IMR-90 (cell line): ENCODE measurements at regions not wholly inside any gene's neighbourhood (a gene's known extent, or its start where the extent isn't known, plus 50 kb on each side); places are given as distances from the start of the nearest gene placed in this dataset.

Source experiments
- BHLHE40 ChIP-seq: fragments of 150-350 bp; IDR thresholded peaks from 2 replicates; pipeline ENCODE4 v1.6.1; 2016; ENCODE audit warnings: mild to moderate bottlenecking, low read depth, low read length
- CEBPB ChIP-seq: IDR thresholded peaks from 2 replicates; pipeline ENCODE4 v1.6.1; 2012; ENCODE audit warnings: low read depth, low read length, improper control_type of control experiment
- CHD1 ChIP-seq: IDR thresholded peaks from 2 replicates; pipeline ENCODE4 v1.6.1; 2012; ENCODE audit warnings: low read depth, low read length, improper control_type of control experiment
- CTCF ChIP-seq: conservative IDR thresholded peaks from 2 replicates; pipeline ENCODE4 v1.5.1; 2012; ENCODE audit warnings: mild to moderate bottlenecking, low read depth, low read length, improper control_type of control experiment
- FOS ChIP-seq: fragments of 150-350 bp; IDR thresholded peaks from 2 replicates; pipeline ENCODE4 v1.6.1; 2016; ENCODE audit warnings: low read depth, low read length
- MAFK ChIP-seq: IDR thresholded peaks from 2 replicates; pipeline ENCODE4 v1.6.1; 2012; ENCODE audit warnings: low read depth, low read length, improper control_type of control experiment
- MAZ ChIP-seq: IDR thresholded peaks from 2 replicates; pipeline ENCODE4 v1.6.1; 2012; ENCODE audit warnings: low read depth, mild to moderate bottlenecking, low read length, improper control_type of control experiment, moderate library complexity, borderline replicate concordance
- MXI1 ChIP-seq: IDR thresholded peaks from 2 replicates; pipeline ENCODE4 v1.6.1; 2012; ENCODE audit warnings: low read depth, mild to moderate bottlenecking, low read length, moderate library complexity, borderline replicate concordance
- POLR2A ChIP-seq: IDR thresholded peaks from 2 replicates; pipeline ENCODE4 v1.6.1; 2012; ENCODE audit warnings: mild to moderate bottlenecking, low read depth, low read length
- RAD21 ChIP-seq: IDR thresholded peaks from 2 replicates; pipeline ENCODE4 v1.6.1; 2012; ENCODE audit warnings: low read length, improper control_type of control experiment
- RCOR1 ChIP-seq: IDR thresholded peaks from 2 replicates; pipeline ENCODE4 v1.6.1; 2012; ENCODE audit warnings: mild to moderate bottlenecking, low read length, improper control_type of control experiment; ENCODE audit not compliant: insufficient replicate concordance
- TF ChIP-seq, protein P1 (sequence below): fragments of 150-350 bp; IDR thresholded peaks from 2 replicates; pipeline ENCODE4 v1.6.1; 2017; ENCODE audit warnings: mild to moderate bottlenecking, antibody characterized with exemption, low read length, low read depth

GRCh38 chr5:165735388-165735787, 2230.0 kb downstream of the MAT2B start:
- no peak for TF ChIP-seq POLR2A
- no peak for TF ChIP-seq RCOR1
- TF ChIP-seq RAD21: no peak
- no peak for TF ChIP-seq CTCF
- TF ChIP-seq MAZ: no peak
- TF ChIP-seq, protein P1, sequence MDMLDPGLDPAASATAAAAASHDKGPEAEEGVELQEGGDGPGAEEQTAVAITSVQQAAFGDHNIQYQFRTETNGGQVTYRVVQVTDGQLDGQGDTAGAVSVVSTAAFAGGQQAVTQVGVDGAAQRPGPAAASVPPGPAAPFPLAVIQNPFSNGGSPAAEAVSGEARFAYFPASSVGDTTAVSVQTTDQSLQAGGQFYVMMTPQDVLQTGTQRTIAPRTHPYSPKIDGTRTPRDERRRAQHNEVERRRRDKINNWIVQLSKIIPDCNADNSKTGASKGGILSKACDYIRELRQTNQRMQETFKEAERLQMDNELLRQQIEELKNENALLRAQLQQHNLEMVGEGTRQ: no peak
- no peak for TF ChIP-seq MAFK
- TF ChIP-seq CHD1: no peak
- TF ChIP-seq BHLHE40: no peak
- TF ChIP-seq FOS: no peak
- TF ChIP-seq MXI1: no peak
- TF ChIP-seq CEBPB: no peak
